Endothelial cell of umbilical vein (primary cell): ENCODE measurements at regions not wholly inside any gene's neighbourhood (a gene's known extent, or its start where the extent isn't known, plus 50 kb on each side); places are given as distances from the start of the nearest gene placed in this dataset.

Experiments
- BruUV-seq: library from RNA; stranded (reverse); fragments of 400-500 nt; replicated peaks from 2 replicates; lab custom pipeline; 2021; lab: Mats Ljungman, UMichigan
- CTCF ChIA-PET: fragments of 300-600, 350-600 bp; sonication (Branson Sonifier 250); formaldehyde crosslinking; loops from one replicate; lab custom pipeline; 2021; ENCODE audit warnings: antibody characterized with exemption, inconsistent platforms; lab: Charles Lee
- POLR2A ChIA-PET: fragments of 300-600, 350-600 bp; sonication (Branson Sonifier 250); formaldehyde crosslinking; loops from one replicate; lab custom pipeline; 2021; ENCODE audit warnings: antibody characterized with exemption, inconsistent platforms; lab: Charles Lee
- DNase-seq: peaks from one replicate; pipeline ENCODE4 v3.0.0-alpha.2; 2011; ENCODE audit warnings: low read depth, low spot score
- FAIRE-seq: peaks from 2 replicates; lab custom pipeline; 2011; peaks lifted over from hg19 to GRCh38; lab: Jason Lieb, UNC
- H2AFZ ChIP-seq: 2 replicates; pipeline ENCODE4 v1.6.0; 2012; ENCODE audit warnings: low read depth, low read length, control low read depth, inconsistent platforms
- H3K27ac ChIP-seq: 2 replicates; pipeline ENCODE4 v1.5.1; 2011; ENCODE audit warnings: low read depth, mild to moderate bottlenecking, control low read depth, low read length, moderate library complexity; ENCODE audit not compliant: insufficient read depth
- H3K27me3 ChIP-seq, 2 experiments: 2 replicates each; pipeline versions ENCODE4 v1.6.0 to v1.6.1; 2011; ENCODE audit warnings: low read length in 2 of 2, mixed read lengths in 1 of 2; ENCODE audit not compliant: control insufficient read depth in 2 of 2, insufficient read depth in 2 of 2
- H3K36me3 ChIP-seq, 2 experiments: 2 replicates in 1 of 2; 3 replicates in 1 of 2; pipeline ENCODE4 v1.5.1; 2011; ENCODE audit warnings: low read length in 2 of 2, mild to moderate bottlenecking in 1 of 2, moderate library complexity in 1 of 2; ENCODE audit not compliant: control insufficient read depth in 2 of 2, insufficient read depth in 2 of 2; ENCODE audit errors: extremely low read depth in 1 of 2
- H3K4me1 ChIP-seq: 3 replicates; pipeline ENCODE4 v1.5.1; 2011; ENCODE audit warnings: mild to moderate bottlenecking, low read length; ENCODE audit not compliant: control insufficient read depth, insufficient read depth; ENCODE audit errors: extremely low read depth
- H3K4me2 ChIP-seq: 2 replicates; pipeline ENCODE4 v1.6.1; 2011; ENCODE audit warnings: low read length, control low read depth, mixed read lengths; ENCODE audit not compliant: insufficient read depth
- H3K4me3 ChIP-seq, 3 experiments: fragments of 200-600 bp in 1 of 3; sonication (generic), shearing (Covaris generic) in 1 of 3; replicated peaks in 1 of 3; 2 replicates each; pipeline ENCODE4 v1.5.1; 2011 to 2016; ENCODE audit warnings: control low read depth in 3 of 3, low read length in 3 of 3, mild to moderate bottlenecking in 2 of 3, inconsistent platforms in 1 of 3, low read depth in 1 of 3, moderate library complexity in 1 of 3; ENCODE audit not compliant: insufficient read depth in 1 of 3
- H3K79me2 ChIP-seq: 2 replicates; pipeline ENCODE4 v1.6.0; 2012; ENCODE audit warnings: low read length, inconsistent platforms; ENCODE audit not compliant: control insufficient read depth, insufficient read depth
- H3K9ac ChIP-seq: replicated peaks from 2 replicates; pipeline ENCODE3; 2011; ENCODE audit warnings: low read length, control low read depth; ENCODE audit not compliant: insufficient read depth; ENCODE audit errors: extremely low read depth
- H3K9me1 ChIP-seq: replicated peaks from 3 replicates; pipeline ENCODE4 v1.6.0; 2011; ENCODE audit warnings: mild to moderate bottlenecking, low read length; ENCODE audit not compliant: control insufficient read depth, insufficient read depth; ENCODE audit errors: extremely low read depth
- H3K9me3 ChIP-seq: replicated peaks from 2 replicates; pipeline ENCODE4 v1.5.1; 2012; ENCODE audit warnings: low read length, inconsistent platforms; ENCODE audit not compliant: control insufficient read depth, insufficient read depth
- H4K20me1 ChIP-seq: replicated peaks from 2 replicates; pipeline ENCODE3; 2011; ENCODE audit warnings: mild to moderate bottlenecking, low read length; ENCODE audit not compliant: control insufficient read depth, insufficient read depth; ENCODE audit errors: extremely low read depth
- CTCF ChIP-seq, 2 donors: IDR thresholded peaks; 1 replicate in 1 of 2; 2 replicates in 1 of 2; pipeline ENCODE4 v1.5.1; 2011; ENCODE audit warnings: low read length in 2 of 2, mild to moderate bottlenecking in 2 of 2, moderate library complexity in 2 of 2, control low read depth in 1 of 2, inconsistent platforms in 1 of 2, low read depth in 1 of 2; ENCODE audit not compliant: insufficient read depth in 1 of 2; ENCODE audit errors: extremely low read depth in 1 of 2
- EZH2 ChIP-seq: IDR thresholded peaks from 2 replicates; pipeline ENCODE4 v1.6.1; 2012; ENCODE audit warnings: borderline replicate concordance, low read depth, mild to moderate bottlenecking, moderate library complexity, low read length, inconsistent platforms; ENCODE audit not compliant: severe bottlenecking
- FOS ChIP-seq: IDR thresholded peaks from 2 replicates; pipeline ENCODE4 v1.6.1; 2011; ENCODE audit warnings: mild to moderate bottlenecking, low read length, moderate library complexity, borderline replicate concordance; ENCODE audit not compliant: insufficient read depth
- GATA2 ChIP-seq: IDR thresholded peaks from 2 replicates; pipeline ENCODE4 v1.7.0; 2011; ENCODE audit warnings: low read depth, mild to moderate bottlenecking, moderate library complexity, mixed read lengths, low read length; ENCODE audit not compliant: insufficient read length, insufficient read depth
- JUN ChIP-seq: IDR thresholded peaks from 2 replicates; pipeline ENCODE4 v1.6.1; 2011; ENCODE audit warnings: borderline replicate concordance, low read depth; ENCODE audit not compliant: insufficient read length, insufficient read depth
- MAX ChIP-seq: IDR thresholded peaks from 2 replicates; pipeline ENCODE4 v1.6.1; 2011; ENCODE audit not compliant: insufficient read depth, insufficient read length
- MYC ChIP-seq: IDR thresholded peaks from one replicate; pipeline ENCODE4 v1.6.1; 2011; ENCODE audit warnings: mild to moderate bottlenecking, low read depth, low read length
- POLR2A ChIP-seq: IDR thresholded peaks from 2 replicates; pipeline ENCODE4 v1.6.1; 2012; ENCODE audit warnings: low read depth, mild to moderate bottlenecking, control low read depth, low read length
- POLR2AphosphoS5 ChIP-seq: IDR thresholded peaks from 2 replicates; pipeline ENCODE4 v1.6.1; 2012; ENCODE audit warnings: low read depth, mild to moderate bottlenecking, control low read depth, low read length, moderate library complexity; ENCODE audit not compliant: insufficient read depth
- dilution Hi-C: fragments of 300-500 bp; cut with MboI; formaldehyde crosslinking; loops from one replicate; pipeline ENCODE4 v1.15.0; 2019; ENCODE audit warnings: low sequenced_read_pairs; ENCODE audit not compliant: extremely low pct_ligation_motif_present
- intact Hi-C: fragments of 100-400 bp; cut with micrococcal nuclease; formaldehyde crosslinking; loops from one replicate; pipeline ENCODE4 v1.10.0; 2022

- intact Hi-C loops (no loop called here), dilution Hi-C loops (no loop called here)
- BruUV-seq: no TSS peak
- CTCF ChIA-PET: no interaction called here
- H3K9me3 ChIP-seq: no peaks in the 10 kb centered on the region
- no peaks in the 10 kb centered on the region for H4K20me1 ChIP-seq
- DNase-seq: no peak
- no peak for FAIRE-seq
- no peak overlapping the region for H2AFZ ChIP-seq
- H3K4me3 ChIP-seq: no peak overlapping the region
- POLR2A ChIA-PET: no interaction called here
- no peak overlapping the region for H3K9ac ChIP-seq
- H3K4me1 ChIP-seq: no peaks in the 10 kb centered on the region
- TF ChIP-seq MAX (no peak), CTCF (IDR thresholded peaks at IDR 0.05; ENCODE audit: extremely low read depth in 1 of 2, insufficient read depth in 1 of 2, low read depth in 1 of 2, low read length in 2 of 2) (no peak), FOS (no peak), MYC (no peak), POLR2A (no peak), GATA2 (no peak), POLR2AphosphoS5 (no peak), EZH2 (no peak), JUN (no peak)
- no peak overlapping the region for H3K27ac ChIP-seq
- no peaks in the 10 kb centered on the region for H3K9me1 ChIP-seq
- no peaks in the 10 kb centered on the region for H3K79me2 ChIP-seq
- no peaks in the 10 kb centered on the region for H3K27me3 ChIP-seq
- H3K4me2 ChIP-seq: no peak overlapping the region
- no peaks in the 10 kb centered on the region for H3K36me3 ChIP-seq
These were observed 468.0 kb upstream of the GJE1 start for GRCh38 chr6:141664744-141665143.
